GM18511 (cell line): ENCODE measurements at regions not wholly inside any gene's neighbourhood (a gene's known extent, or its start where the extent isn't known, plus 50 kb on each side); places are given as distances from the start of the nearest gene placed in this dataset.
"Not testable (repeated sequence)": the region's sequence is repeated elsewhere in the genome, so short reads cannot be mapped to it uniquely, and the experiment has no call there.

Source experiments
- ATAC-seq: cut with Tn5 transposase; IDR thresholded peaks from one replicate; pipeline ENCODE4 v1.9.1; 2021; ENCODE audit warnings: mild to moderate bottlenecking, moderate library complexity; ENCODE audit not compliant: unreplicated experiment

- no peak for ATAC-seq
These were observed 244.8 kb upstream of the RGMA start for GRCh38 chr15:93333796-93334195.

GRCh38 chr15:93333126-93333525 lies 244.1 kb upstream of the RGMA start:
- not testable (repeated sequence) for ATAC-seq

- no peak for ATAC-seq
These were observed 243.2 kb upstream of the RGMA start for GRCh38 chr15:93332168-93332553.

- no peak for ATAC-seq
These were observed 242.6 kb upstream of the RGMA start for GRCh38 chr15:93331545-93332167.

GRCh38 chr15:93330912-93331544 lies 242.0 kb upstream of the RGMA start:
- no peak for ATAC-seq

GRCh38 chr15:93327364-93327763 lies 238.4 kb upstream of the RGMA start:
- no peak for ATAC-seq

- no peak for ATAC-seq
These were observed 235.4 kb upstream of the RGMA start for GRCh38 chr15:93324186-93324975.

- no peak for ATAC-seq
These were observed 232.9 kb upstream of the RGMA start for GRCh38 chr15:93321881-93322282.

GRCh38 chr15:93319121-93319814 lies 230.3 kb upstream of the RGMA start:
- no peak for ATAC-seq

- no peak for ATAC-seq
These were observed 228.8 kb upstream of the RGMA start for GRCh38 chr15:93317772-93318171.

GRCh38 chr15:93314245-93314644 lies 225.2 kb upstream of the RGMA start:
- no peak for ATAC-seq

- no peak for ATAC-seq
These were observed 224.0 kb upstream of the RGMA start for GRCh38 chr15:93312891-93313486.

- no peak for ATAC-seq
These were observed 222.6 kb upstream of the RGMA start for GRCh38 chr15:93311620-93312019.

- ATAC-seq: no peak
These were observed 219.1 kb upstream of the RGMA start for GRCh38 chr15:93308026-93308690.

- ATAC-seq: no peak
These were observed 218.5 kb upstream of the RGMA start for GRCh38 chr15:93307513-93307912.

GRCh38 chr15:93305306-93305705 lies 216.3 kb upstream of the RGMA start:
- ATAC-seq: no peak

- ATAC-seq: no peak
These were observed 213.2 kb upstream of the RGMA start for GRCh38 chr15:93302080-93302765.

GRCh38 chr15:93300796-93301195 lies 211.8 kb upstream of the RGMA start:
- ATAC-seq: no peak

- no peak for ATAC-seq
These were observed 210.7 kb upstream of the RGMA start for GRCh38 chr15:93299675-93300074.

GRCh38 chr15:93298901-93299300 lies 209.9 kb upstream of the RGMA start:
- no peak for ATAC-seq
